Cardiac muscle cell (in vitro differentiated cells and primary cell): ENCODE measurements at regions not wholly inside any gene's neighbourhood (a gene's known extent, or its start where the extent isn't known, plus 50 kb on each side); places are given as distances from the start of the nearest gene placed in this dataset.

Experiments used
- DNase-seq, 2 donors: peaks; one replicate each; pipeline versions ENCODE4 v3.0.0 to v3.0.0-alpha.2; 2010 to 2017; ENCODE audit warnings: low read depth in 1 of 2, low spot score in 1 of 2
- H3K27ac ChIP-seq: fragments of 200-600 bp; sonication (generic); 2 replicates; pipeline ENCODE4 v1.5.1; 2016
- H3K27me3 ChIP-seq: fragments of 200-600 bp; sonication (generic); 2 replicates; pipeline ENCODE4 v1.6.0; 2016; ENCODE audit warnings: control low read depth
- H3K36me3 ChIP-seq: fragments of 200-600 bp; sonication (generic); 2 replicates; pipeline ENCODE4 v1.5.1; 2016; ENCODE audit warnings: control low read depth
- H3K4me1 ChIP-seq: fragments of 200-600 bp; sonication (generic); 2 replicates; pipeline ENCODE4 v1.8.1; 2017; ENCODE audit warnings: low read depth, mild to moderate bottlenecking, mixed run types
- H3K4me3 ChIP-seq: fragments of 200-600 bp; sonication (generic); 2 replicates; pipeline ENCODE4 v1.5.1; 2016; ENCODE audit warnings: mild to moderate bottlenecking
- H3K9me3 ChIP-seq: fragments of 200-600 bp; sonication (generic); 2 replicates; pipeline ENCODE4 v1.5.1; 2017; ENCODE audit warnings: low read depth, mild to moderate bottlenecking, control low read depth
- CTCF ChIP-seq: IDR thresholded peaks from 2 replicates; pipeline ENCODE4 v1.5.1; 2012; ENCODE audit warnings: low read depth, mild to moderate bottlenecking, low read length

GRCh38 chr1:193694741-193695140 is 508.3 kb upstream of the B3GALT2 start:
- H3K4me1 ChIP-seq = no peaks in the 10 kb centered on the region
- H3K9me3 ChIP-seq = no peaks in the 10 kb centered on the region
- H3K27me3 ChIP-seq = no peaks in the 10 kb centered on the region
- H3K27ac ChIP-seq = no peak overlapping the region
- TF ChIP-seq CTCF = no peak
- H3K4me3 ChIP-seq = no peak overlapping the region
- no peaks in the 10 kb centered on the region for H3K36me3 ChIP-seq
- DNase-seq = no peak

- no peak for DNase-seq
- no peak for TF ChIP-seq CTCF
- Histone ChIP-seq H3K9me3 (no peaks in the 10 kb centered on the region), H3K27me3 (no peaks in the 10 kb centered on the region), H3K36me3 (no peaks in the 10 kb centered on the region), H3K4me1 (peaks cover 11% of the 10 kb centered on the region), H3K27ac (no peak overlapping the region), H3K4me3 (no peak overlapping the region)
Measured at GRCh38 chr1:193685986-193686385, 499.6 kb upstream of the B3GALT2 start.

GRCh38 chr1:193681422-193681821 is 495.0 kb upstream of the B3GALT2 start:
- Histone ChIP-seq H3K36me3 (no peaks in the 10 kb centered on the region), H3K4me3 (no peak overlapping the region), H3K9me3 (no peaks in the 10 kb centered on the region), H3K4me1 (peaks cover 26% of the 10 kb centered on the region), H3K27ac (peak overlapping the region; percentile 82), H3K27me3 (no peaks in the 10 kb centered on the region)
- TF ChIP-seq CTCF = no peak
- DNase-seq = no peak

- no peak for TF ChIP-seq CTCF
- Histone ChIP-seq H3K27me3 (no peaks in the 10 kb centered on the region), H3K4me3 (no peak overlapping the region), H3K36me3 (no peaks in the 10 kb centered on the region), H3K4me1 (peaks cover 26% of the 10 kb centered on the region), H3K27ac (peak overlapping the region; percentile 82), H3K9me3 (no peaks in the 10 kb centered on the region)
- DNase-seq = no peak
Measured at GRCh38 chr1:193680924-193681316, 494.5 kb upstream of the B3GALT2 start.

GRCh38 chr1:193680247-193680923 is 494.0 kb upstream of the B3GALT2 start:
- Histone ChIP-seq H3K27me3 (no peaks in the 10 kb centered on the region), H3K27ac (peak overlapping the region; percentile 82), H3K9me3 (no peaks in the 10 kb centered on the region), H3K36me3 (no peaks in the 10 kb centered on the region), H3K4me1 (peaks cover 26% of the 10 kb centered on the region), H3K4me3 (no peak overlapping the region)
- no peak for TF ChIP-seq CTCF
- peak; percentile 23 to 61 for DNase-seq
